ENCODE measurements at regions not wholly inside any gene's neighbourhood (a gene's known extent, or its start where the extent isn't known, plus 50 kb on each side); places are given as distances from the start of the nearest gene placed in this dataset.
"Not testable (repeated sequence)": the region's sequence is repeated elsewhere in the genome, so short reads cannot be mapped to it uniquely, and the experiment has no call there.

DNA sequence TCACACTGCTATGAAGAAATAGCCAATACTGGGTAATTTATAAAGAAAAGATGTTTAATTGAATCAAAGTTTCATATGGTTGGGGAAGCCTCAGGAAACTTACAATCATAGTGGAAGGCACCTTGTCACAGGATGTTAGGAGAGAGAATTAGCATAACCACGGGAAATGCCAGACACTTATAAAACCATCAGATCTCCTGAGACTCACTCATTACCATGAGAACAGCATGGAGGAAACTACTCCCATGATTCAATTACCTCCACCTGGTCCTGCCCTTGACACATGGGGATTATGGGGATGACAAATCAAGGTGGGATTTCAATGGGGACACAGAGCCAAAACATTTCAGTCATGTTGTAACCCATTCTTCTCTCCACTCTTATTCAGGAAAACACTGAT, 472.9 kb upstream of the FSIP2 start:
- H3K4me3 ChIP-seq (replicated peaks; ENCODE audit: low read depth, low read length) = no peak overlapping the region
- TF ChIP-seq, protein P1, sequence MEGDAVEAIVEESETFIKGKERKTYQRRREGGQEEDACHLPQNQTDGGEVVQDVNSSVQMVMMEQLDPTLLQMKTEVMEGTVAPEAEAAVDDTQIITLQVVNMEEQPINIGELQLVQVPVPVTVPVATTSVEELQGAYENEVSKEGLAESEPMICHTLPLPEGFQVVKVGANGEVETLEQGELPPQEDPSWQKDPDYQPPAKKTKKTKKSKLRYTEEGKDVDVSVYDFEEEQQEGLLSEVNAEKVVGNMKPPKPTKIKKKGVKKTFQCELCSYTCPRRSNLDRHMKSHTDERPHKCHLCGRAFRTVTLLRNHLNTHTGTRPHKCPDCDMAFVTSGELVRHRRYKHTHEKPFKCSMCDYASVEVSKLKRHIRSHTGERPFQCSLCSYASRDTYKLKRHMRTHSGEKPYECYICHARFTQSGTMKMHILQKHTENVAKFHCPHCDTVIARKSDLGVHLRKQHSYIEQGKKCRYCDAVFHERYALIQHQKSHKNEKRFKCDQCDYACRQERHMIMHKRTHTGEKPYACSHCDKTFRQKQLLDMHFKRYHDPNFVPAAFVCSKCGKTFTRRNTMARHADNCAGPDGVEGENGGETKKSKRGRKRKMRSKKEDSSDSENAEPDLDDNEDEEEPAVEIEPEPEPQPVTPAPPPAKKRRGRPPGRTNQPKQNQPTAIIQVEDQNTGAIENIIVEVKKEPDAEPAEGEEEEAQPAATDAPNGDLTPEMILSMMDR (IDR thresholded peaks at IDR 0.05; ENCODE audit: low read depth, low read length, missing control alignments) = no peak
- no peak for DNase-seq (ENCODE audit: extremely low read depth, low read depth)

DNA sequence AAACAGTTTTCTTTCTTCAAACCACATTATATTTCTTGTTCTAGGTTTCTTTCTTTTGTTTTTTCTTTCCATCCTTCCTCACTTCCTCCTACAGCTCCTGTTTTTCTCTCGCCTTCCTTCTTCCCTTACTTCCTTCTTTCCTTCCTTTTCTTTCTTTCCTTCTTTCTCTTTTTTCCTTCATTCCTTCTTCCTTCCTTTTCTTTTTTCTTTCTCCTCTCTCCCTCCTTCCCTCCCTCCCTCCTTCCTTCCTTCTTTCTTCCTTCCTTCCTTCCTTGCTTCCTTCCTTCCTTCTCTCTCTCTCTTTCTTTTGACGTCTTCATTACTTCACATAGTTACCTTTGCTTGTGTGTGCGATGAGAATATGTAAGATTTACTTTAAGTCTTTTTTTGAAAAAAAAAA, 470.0 kb upstream of the FSIP2 start:
- no peak for DNase-seq (ENCODE audit: extremely low read depth, low read depth)
- H3K4me3 ChIP-seq (replicated peaks; ENCODE audit: low read depth, low read length) = no peak overlapping the region
- TF ChIP-seq, protein P1 (IDR thresholded peaks at IDR 0.05; ENCODE audit: low read depth, low read length, missing control alignments) = no peak

DNA sequence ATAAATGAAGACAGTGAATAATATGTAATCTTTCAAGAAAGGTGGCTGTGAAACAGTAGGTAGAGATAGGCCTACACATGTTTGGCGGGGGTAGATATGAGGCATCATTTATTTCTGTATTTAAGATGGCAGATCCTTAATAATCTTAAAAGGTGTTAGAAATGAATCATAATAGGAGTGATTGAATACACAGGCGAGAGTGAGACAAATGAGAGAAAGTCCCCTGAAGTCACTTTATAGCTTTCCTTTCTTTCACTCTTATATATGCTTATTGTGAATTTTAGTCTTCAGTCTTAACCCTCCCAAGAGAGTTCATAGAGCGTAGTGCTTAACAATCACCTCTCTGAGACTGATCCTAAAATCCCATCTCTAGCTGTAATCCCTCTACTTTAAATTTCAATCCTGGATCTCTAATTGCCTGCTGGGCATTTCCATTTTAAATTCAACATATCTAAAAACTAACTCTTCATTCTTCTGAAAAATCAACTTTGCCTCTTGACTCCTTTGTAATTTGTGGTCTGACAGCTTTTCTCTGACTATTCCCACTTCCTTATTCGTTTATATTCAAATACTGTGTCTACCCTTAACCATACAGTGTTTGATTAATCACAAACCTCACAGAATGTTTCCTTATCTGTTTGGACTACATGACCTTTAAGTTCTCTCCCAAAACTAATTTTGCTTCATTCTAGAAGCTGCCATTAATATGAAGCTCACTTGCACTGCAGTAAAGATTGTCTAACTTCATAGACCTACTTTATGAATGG, 463.7 kb upstream of the FSIP2 start:
- H3K4me3 ChIP-seq (replicated peaks; ENCODE audit: low read depth, low read length) = no peak overlapping the region
- TF ChIP-seq, protein P1 (IDR thresholded peaks at IDR 0.05; ENCODE audit: low read depth, low read length, missing control alignments) = no peak
- DNase-seq (ENCODE audit: extremely low read depth, low read depth) = no peak

DNA sequence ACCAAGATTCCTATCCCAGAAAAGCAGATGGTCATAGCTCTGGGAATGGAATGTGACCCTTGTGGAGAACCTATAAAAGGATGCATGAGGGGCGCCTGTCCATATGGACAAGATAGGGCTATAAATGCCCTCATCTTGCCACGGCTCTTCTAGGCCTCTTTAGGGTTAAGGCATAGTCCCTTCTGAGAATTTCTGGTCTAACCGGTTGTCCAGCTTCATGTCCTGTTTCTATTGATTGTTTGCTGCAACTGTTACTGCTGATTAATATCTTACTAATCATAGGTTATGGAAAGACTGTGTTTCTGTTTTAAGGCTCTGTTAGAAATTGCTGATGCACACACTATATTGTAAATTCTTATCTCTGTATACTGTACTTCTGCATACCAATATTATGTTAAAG, 462.6 kb upstream of the FSIP2 start:
- H3K4me3 ChIP-seq (replicated peaks; ENCODE audit: low read depth, low read length); DNase-seq (ENCODE audit: extremely low read depth, low read depth): not testable (repeated sequence)

DNA sequence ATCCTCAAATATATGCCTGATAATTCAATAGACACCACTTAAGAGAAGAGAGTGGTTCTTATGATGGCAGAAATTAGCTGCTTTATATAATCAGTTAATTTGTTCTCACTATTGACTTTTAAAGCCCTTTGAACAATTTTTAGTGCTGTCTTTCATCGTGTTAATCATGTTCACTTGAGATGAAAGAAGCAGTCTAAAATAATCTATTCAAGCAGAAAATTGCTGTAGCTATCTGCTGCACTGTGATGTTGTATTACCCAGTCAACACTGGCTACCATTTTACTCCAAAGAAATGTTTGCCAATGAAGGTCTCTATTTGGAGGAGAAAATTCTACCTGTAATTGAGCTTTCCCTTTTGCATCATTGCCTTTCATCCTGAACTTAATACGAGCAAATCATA, 459.8 kb upstream of the FSIP2 start:
- no peak overlapping the region for H3K4me3 ChIP-seq (replicated peaks; ENCODE audit: low read depth, low read length)
- TF ChIP-seq, protein P1 (IDR thresholded peaks at IDR 0.05; ENCODE audit: low read depth, low read length, missing control alignments) = no peak
- DNase-seq (ENCODE audit: extremely low read depth, low read depth) = no peak

DNA sequence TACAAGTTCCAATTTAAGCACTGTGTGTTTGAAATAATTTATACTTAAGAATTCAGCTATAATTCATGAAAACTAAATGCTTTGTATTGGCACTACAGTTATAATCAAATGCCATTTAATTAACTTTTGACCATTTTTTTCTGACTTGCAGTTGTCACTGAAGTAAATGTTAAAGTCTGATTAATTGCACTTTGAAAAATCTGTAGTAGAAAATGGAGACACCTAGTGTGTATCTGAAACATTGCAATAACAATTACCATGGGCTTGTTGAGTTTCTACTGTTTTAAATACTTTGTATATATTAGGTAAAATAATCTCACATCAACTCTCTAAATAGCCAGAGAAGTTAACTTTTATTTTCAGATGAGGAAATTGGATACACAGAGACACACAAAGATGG, 458.6 kb upstream of the FSIP2 start:
- TF ChIP-seq, protein P1 (IDR thresholded peaks at IDR 0.05; ENCODE audit: low read depth, low read length, missing control alignments) = no peak
- H3K4me3 ChIP-seq (replicated peaks; ENCODE audit: low read depth, low read length) = no peak overlapping the region
- no peak for DNase-seq (ENCODE audit: extremely low read depth, low read depth)

DNA sequence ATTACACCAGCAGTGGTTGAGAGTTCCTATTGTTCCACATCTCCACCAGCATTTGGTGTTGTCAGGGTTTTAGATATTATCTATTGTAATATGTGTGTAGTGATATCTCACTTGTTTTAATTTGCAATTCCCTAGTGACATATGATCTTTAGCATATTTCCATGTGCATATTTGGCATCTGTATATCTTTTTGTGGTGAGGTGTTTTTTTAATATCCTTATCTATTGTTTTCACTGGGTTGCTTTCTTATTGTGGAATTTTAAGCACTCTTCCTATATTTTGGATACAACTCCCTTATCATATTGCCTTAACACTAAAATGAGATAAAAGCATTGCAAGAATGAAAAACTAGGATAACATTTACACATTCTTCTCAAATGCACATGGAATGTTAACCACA, 453.9 kb upstream of the FSIP2 start:
- TF ChIP-seq, protein P1 (IDR thresholded peaks at IDR 0.05; ENCODE audit: low read depth, low read length, missing control alignments) = no peak
- no peak for DNase-seq (ENCODE audit: extremely low read depth, low read depth)
- no peak overlapping the region for H3K4me3 ChIP-seq (replicated peaks; ENCODE audit: low read depth, low read length)

DNA sequence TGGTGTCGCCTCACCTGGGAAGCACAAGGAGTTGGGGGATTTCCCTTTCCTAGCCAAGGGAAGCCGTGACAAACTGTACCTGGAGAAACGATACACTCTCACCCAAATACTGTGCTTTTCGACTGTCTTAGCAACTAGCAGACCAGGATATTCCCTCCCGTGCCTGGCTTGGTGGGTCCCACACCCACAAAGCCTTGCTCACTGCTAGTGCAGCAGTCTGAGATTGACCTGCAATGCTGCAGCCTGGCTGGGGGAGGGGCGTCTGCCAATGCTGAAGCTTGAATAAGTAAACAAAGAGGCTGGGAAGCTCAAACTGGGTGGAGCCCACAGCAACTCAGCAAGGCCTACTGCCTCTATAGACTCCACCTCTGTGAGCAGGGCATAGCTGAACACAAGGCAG, 448.6 kb upstream of the FSIP2 start:
- not testable (repeated sequence) for H3K4me3 ChIP-seq (replicated peaks; ENCODE audit: low read depth, low read length); DNase-seq (ENCODE audit: extremely low read depth, low read depth)

Measured in HFF-Myc (cell line).